ENCODE measurements at regions not wholly inside any gene's neighbourhood (a gene's known extent, or its start where the extent isn't known, plus 50 kb on each side); places are given as distances from the start of the nearest gene placed in this dataset.
"Not testable (repeated sequence)": the region's sequence is repeated elsewhere in the genome, so short reads cannot be mapped to it uniquely, and the experiment has no call there.

- intact Hi-C loops (cut with DNase I, micrococcal nuclease) = no loop called here
- DNase-seq (no peak), ATAC-seq (no peak)
Observed at GRCh38 chr2:189302274-189302948, 122.8 kb upstream of the COL5A2 start.

- DNase-seq = no peak
- intact Hi-C loops (cut with DNase I, micrococcal nuclease) = no loop called here
- ATAC-seq = no peak
Observed at GRCh38 chr2:189304360-189304759, 124.8 kb upstream of the COL5A2 start.

GRCh38 chr2:189305291-189305943 lies 125.9 kb upstream of the COL5A2 start:
- ATAC-seq = peak; percentile 27
- DNase-seq = no peak

GRCh38 chr2:189306525-189306924 lies 127.0 kb upstream of the COL5A2 start:
- intact Hi-C loops (cut with DNase I, micrococcal nuclease) = no loop called here
- ATAC-seq (peak; percentile 95), DNase-seq (no peak)

More at GRCh38 chr2:189305291-189305943, 125.9 kb upstream of the COL5A2 start:
- intact Hi-C loops (cut with DNase I, micrococcal nuclease) = no loop called here

- intact Hi-C loops (cut with DNase I, micrococcal nuclease) = no loop called here
- ATAC-seq (no peak), DNase-seq (no peak)
Observed at GRCh38 chr2:189308056-189308790, 128.7 kb upstream of the COL5A2 start.

- peak; percentile 62 for ATAC-seq
- DNase-seq = no peak
- intact Hi-C loops (cut with DNase I, micrococcal nuclease) = no loop called here
Observed at GRCh38 chr2:189309331-189309730, 129.8 kb upstream of the COL5A2 start.

GRCh38 chr2:189312211-189312610 lies 129.1 kb upstream of the WDR75 start:
- ATAC-seq (no peak), DNase-seq (no peak)
- intact Hi-C loops (cut with DNase I, micrococcal nuclease) = no loop called here

GRCh38 chr2:189312643-189313042 lies 128.6 kb upstream of the WDR75 start:
- DNase-seq = no peak
- no peak for ATAC-seq
- intact Hi-C loops (cut with DNase I, micrococcal nuclease) = no loop called here

- no peak for ATAC-seq
- intact Hi-C loops (cut with DNase I, micrococcal nuclease) = no loop called here
- DNase-seq = no peak
Observed at GRCh38 chr2:189318761-189319160, 122.5 kb upstream of the WDR75 start.

GRCh38 chr2:189319424-189319823 lies 121.8 kb upstream of the WDR75 start:
- ATAC-seq; DNase-seq; intact Hi-C loops (cut with DNase I, micrococcal nuclease): not testable (repeated sequence)

- intact Hi-C loops (cut with DNase I, micrococcal nuclease) = no loop called here
- ATAC-seq (no peak), DNase-seq (no peak)
Observed at GRCh38 chr2:189327879-189328847, 113.1 kb upstream of the WDR75 start.

GRCh38 chr2:189328848-189329245 lies 112.4 kb upstream of the WDR75 start:
- no peak for DNase-seq
- intact Hi-C loops (cut with DNase I, micrococcal nuclease) = no loop called here
- no peak for ATAC-seq

- no peak for ATAC-seq
- DNase-seq = no peak
- intact Hi-C loops (cut with DNase I, micrococcal nuclease) = no loop called here
Observed at GRCh38 chr2:189336276-189336975, 104.8 kb upstream of the WDR75 start.

GRCh38 chr2:189337656-189338055 lies 103.6 kb upstream of the WDR75 start:
- intact Hi-C loops (cut with DNase I, micrococcal nuclease) = no loop called here
- ATAC-seq = no peak
- no peak for DNase-seq

GRCh38 chr2:189338115-189338514 lies 103.2 kb upstream of the WDR75 start:
- intact Hi-C loops (cut with DNase I, micrococcal nuclease) = no loop called here
- DNase-seq = no peak
- ATAC-seq = no peak

- DNase-seq (no peak), ATAC-seq (no peak)
- intact Hi-C loops (cut with DNase I, micrococcal nuclease) = no loop called here
Observed at GRCh38 chr2:189341077-189341476, 100.2 kb upstream of the WDR75 start.

- intact Hi-C loops (cut with DNase I, micrococcal nuclease) = no loop called here
- no peak for DNase-seq
- peak; percentile 79 for ATAC-seq
Observed at GRCh38 chr2:189344043-189344442, 97.2 kb upstream of the WDR75 start.

- intact Hi-C loops (cut with DNase I, micrococcal nuclease) = no loop called here
- DNase-seq = no peak
- peak; percentile 63 for ATAC-seq
Observed at GRCh38 chr2:189347540-189347939, 93.7 kb upstream of the WDR75 start.

All from left colon (tissue), 2 donors.